ENCODE measurements at regions not wholly inside any gene's neighbourhood (a gene's known extent, or its start where the extent isn't known, plus 50 kb on each side); places are given as distances from the start of the nearest gene placed in this dataset.

DNA sequence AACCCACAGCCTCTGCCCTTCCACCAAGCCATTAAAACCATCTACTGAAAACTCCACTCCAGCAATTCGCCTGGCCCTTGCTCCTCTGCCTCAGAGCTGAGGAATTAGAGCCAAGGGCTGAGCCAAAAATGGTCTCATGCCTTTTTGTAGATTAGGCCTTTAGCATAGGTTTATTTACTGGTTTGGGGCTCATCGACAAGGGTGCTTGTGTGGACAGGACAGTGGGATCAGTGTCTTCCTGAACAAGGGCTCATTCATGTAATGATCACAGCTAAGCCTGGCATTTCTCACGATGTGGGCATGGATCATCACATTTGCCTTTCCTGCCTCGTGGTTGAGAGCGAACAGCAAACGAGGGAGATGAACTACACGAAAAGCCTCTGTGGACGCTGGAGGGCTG is 59.2 kb upstream of the PHF24 start:
- TF ChIP-seq EZH2 (IDR thresholded peaks at IDR 0.05; ENCODE audit: low read length) = no peak
- TF ChIP-seq, protein P1, sequence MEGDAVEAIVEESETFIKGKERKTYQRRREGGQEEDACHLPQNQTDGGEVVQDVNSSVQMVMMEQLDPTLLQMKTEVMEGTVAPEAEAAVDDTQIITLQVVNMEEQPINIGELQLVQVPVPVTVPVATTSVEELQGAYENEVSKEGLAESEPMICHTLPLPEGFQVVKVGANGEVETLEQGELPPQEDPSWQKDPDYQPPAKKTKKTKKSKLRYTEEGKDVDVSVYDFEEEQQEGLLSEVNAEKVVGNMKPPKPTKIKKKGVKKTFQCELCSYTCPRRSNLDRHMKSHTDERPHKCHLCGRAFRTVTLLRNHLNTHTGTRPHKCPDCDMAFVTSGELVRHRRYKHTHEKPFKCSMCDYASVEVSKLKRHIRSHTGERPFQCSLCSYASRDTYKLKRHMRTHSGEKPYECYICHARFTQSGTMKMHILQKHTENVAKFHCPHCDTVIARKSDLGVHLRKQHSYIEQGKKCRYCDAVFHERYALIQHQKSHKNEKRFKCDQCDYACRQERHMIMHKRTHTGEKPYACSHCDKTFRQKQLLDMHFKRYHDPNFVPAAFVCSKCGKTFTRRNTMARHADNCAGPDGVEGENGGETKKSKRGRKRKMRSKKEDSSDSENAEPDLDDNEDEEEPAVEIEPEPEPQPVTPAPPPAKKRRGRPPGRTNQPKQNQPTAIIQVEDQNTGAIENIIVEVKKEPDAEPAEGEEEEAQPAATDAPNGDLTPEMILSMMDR (optimal IDR thresholded peaks at IDR 0.05 in 1 of 3, IDR thresholded peaks at IDR 0.05 in 1 of 3, conservative IDR thresholded peaks at IDR 0.05 in 1 of 3; ENCODE audit: extremely low read depth in 1 of 3, insufficient read depth in 2 of 3, low read length in 3 of 3) = no peak
- no peaks in the 10 kb centered on the region for H3K36me3 ChIP-seq (ENCODE audit: control insufficient read depth in 2 of 2, extremely low read depth in 1 of 2, insufficient read depth in 2 of 2, low read length in 2 of 2)
- H3K79me2 ChIP-seq (ENCODE audit: control insufficient read depth, insufficient read depth, low read length) = no peaks in the 10 kb centered on the region
- H3K9ac ChIP-seq (ENCODE audit: control insufficient read depth, extremely low read depth, insufficient read depth, low read length) = no peak overlapping the region
- peaks cover 6% of the 10 kb centered on the region for H3K27me3 ChIP-seq (ENCODE audit: control insufficient read depth, extremely low read depth, insufficient read depth, low read length)
- no peaks in the 10 kb centered on the region for H3K4me1 ChIP-seq (ENCODE audit: control insufficient read depth, extremely low read depth, insufficient read depth, low read length)
- H3K9me1 ChIP-seq (ENCODE audit: control insufficient read depth, extremely low read depth, insufficient read depth, low read length) = no peaks in the 10 kb centered on the region
- H2AFZ ChIP-seq (ENCODE audit: control insufficient read depth, low read length) = no peak overlapping the region
- dilution Hi-C loops (cut with MboI; ENCODE audit: extremely low pct_ligation_motif_present, low sequenced_read_pairs) = no loop called here
- no peak overlapping the region for H3K27ac ChIP-seq (ENCODE audit: control insufficient read depth, insufficient read depth, low read length)
- H3K9me3 ChIP-seq (ENCODE audit: control insufficient read depth, low read depth, low read length) = no peaks in the 10 kb centered on the region
- DNase-seq (ENCODE audit: low read depth, low spot score) (no peak), FAIRE-seq (peak; percentile 83)
- H4K20me1 ChIP-seq (ENCODE audit: control insufficient read depth, extremely low read depth, insufficient read depth, low read length) = no peaks in the 10 kb centered on the region
- H3K4me2 ChIP-seq (ENCODE audit: control insufficient read depth, extremely low read depth, insufficient read depth, low read depth, low read length) = no peak overlapping the region
- no peak overlapping the region for H3K4me3 ChIP-seq (ENCODE audit: control insufficient read depth in 2 of 3, extremely low read depth in 1 of 3, insufficient read depth in 2 of 3, low read depth in 1 of 3, low read length in 3 of 3)

- DNase-seq (ENCODE audit: low read depth, low spot score) = no peak
- no peak overlapping the region for H2AFZ ChIP-seq (ENCODE audit: control insufficient read depth, low read length)
- no peaks in the 10 kb centered on the region for H3K36me3 ChIP-seq (ENCODE audit: control insufficient read depth in 2 of 2, extremely low read depth in 1 of 2, insufficient read depth in 2 of 2, low read length in 2 of 2)
- TF ChIP-seq, protein P1 (optimal IDR thresholded peaks at IDR 0.05 in 1 of 3, IDR thresholded peaks at IDR 0.05 in 1 of 3, conservative IDR thresholded peaks at IDR 0.05 in 1 of 3; ENCODE audit: extremely low read depth in 1 of 3, insufficient read depth in 2 of 3, low read length in 3 of 3) = no peak
- TF ChIP-seq EZH2 (IDR thresholded peaks at IDR 0.05; ENCODE audit: low read length) = no peak
- H3K79me2 ChIP-seq (ENCODE audit: control insufficient read depth, insufficient read depth, low read length) = no peaks in the 10 kb centered on the region
- H3K9ac ChIP-seq (ENCODE audit: control insufficient read depth, extremely low read depth, insufficient read depth, low read length) = no peak overlapping the region
- H3K4me1 ChIP-seq (ENCODE audit: control insufficient read depth, extremely low read depth, insufficient read depth, low read length) = peaks cover 3% of the 10 kb centered on the region
- H3K27me3 ChIP-seq (ENCODE audit: control insufficient read depth, extremely low read depth, insufficient read depth, low read length) = peaks cover 6% of the 10 kb centered on the region
- H3K9me1 ChIP-seq (ENCODE audit: control insufficient read depth, extremely low read depth, insufficient read depth, low read length) = no peaks in the 10 kb centered on the region
- H3K4me2 ChIP-seq (ENCODE audit: control insufficient read depth, extremely low read depth, insufficient read depth, low read depth, low read length) = no peak overlapping the region
- H3K9me3 ChIP-seq (ENCODE audit: control insufficient read depth, low read depth, low read length) = no peaks in the 10 kb centered on the region
- H3K4me3 ChIP-seq (ENCODE audit: control insufficient read depth in 2 of 3, extremely low read depth in 1 of 3, insufficient read depth in 2 of 3, low read depth in 1 of 3, low read length in 3 of 3) = no peak overlapping the region
- dilution Hi-C loops (cut with MboI; ENCODE audit: extremely low pct_ligation_motif_present, low sequenced_read_pairs) = no loop called here
- H4K20me1 ChIP-seq (ENCODE audit: control insufficient read depth, extremely low read depth, insufficient read depth, low read length) = no peaks in the 10 kb centered on the region
- H3K27ac ChIP-seq (ENCODE audit: control insufficient read depth, insufficient read depth, low read length) = no peak overlapping the region
- peak; percentile 51 for FAIRE-seq
Observed at GRCh38 chr9:34896112-34896511, 62.0 kb upstream of the PHF24 start.
